IMR-90 (cell line): ENCODE measurements at regions not wholly inside any gene's neighbourhood (a gene's known extent, or its start where the extent isn't known, plus 50 kb on each side); places are given as distances from the start of the nearest gene placed in this dataset.

Experiments
- ATAC-seq: fragments of 200-7000 bp; cut with Tn5 transposase; 2 replicates; pipeline ENCODE4 v1.9.1; 2020; ENCODE audit warnings: low read depth, mild to moderate bottlenecking, moderate library complexity
- BruUV-seq: library from RNA; stranded (reverse); fragments of 400-500 nt; replicated peaks from 2 replicates; lab custom pipeline; 2021; lab: Mats Ljungman, UMichigan
- CTCF ChIA-PET: fragments of 300-600 bp; formaldehyde crosslinking; extraction: SDS; loops from one replicate; lab custom pipeline; 2021; ENCODE audit warnings: antibody characterized with exemption; lab: Yijun Ruan, JAX
- POLR2A ChIA-PET: fragments of 300-600 bp; sonication (Branson Sonifier 250); formaldehyde crosslinking; loops from one replicate; lab custom pipeline; 2022; ENCODE audit warnings: antibody characterized with exemption; ENCODE audit not compliant: unreplicated experiment; lab: Charles Lee
- DNase-seq: peaks from one replicate; pipeline ENCODE4 v3.0.0; 2013
- H2AFZ ChIP-seq: replicated peaks from 2 replicates; pipeline ENCODE3; 2013; ENCODE audit warnings: low read length, mild to moderate bottlenecking; ENCODE audit not compliant: poor library complexity
- H2AK5ac ChIP-seq: 2 replicates; pipeline ENCODE4 v1.6.1; 2013; ENCODE audit warnings: low read depth, low read length, inconsistent platforms
- H2AK9ac ChIP-seq: replicated peaks from 2 replicates; pipeline ENCODE3; 2013; ENCODE audit warnings: mild to moderate bottlenecking, low read depth, low read length, moderate library complexity; ENCODE audit not compliant: poor library complexity
- H2BK120ac ChIP-seq: 2 replicates; pipeline ENCODE4 v1.6.1; 2013; ENCODE audit warnings: low read depth, low read length, inconsistent platforms
- H2BK15ac ChIP-seq: 3 replicates; pipeline ENCODE4 v1.6.1; 2013; ENCODE audit warnings: low read depth, low read length, inconsistent platforms
- H2BK20ac ChIP-seq: 2 replicates; pipeline ENCODE4 v1.6.1; 2013; ENCODE audit warnings: low read depth, mild to moderate bottlenecking, inconsistent platforms, low read length, moderate library complexity
- H2BK5ac ChIP-seq: 2 replicates; pipeline ENCODE4 v1.6.1; 2013; ENCODE audit warnings: mild to moderate bottlenecking, low read depth, low read length, inconsistent platforms; ENCODE audit not compliant: poor library complexity, severe bottlenecking
- H3K14ac ChIP-seq: replicated peaks from 2 replicates; pipeline ENCODE4 v1.6.1; 2013; ENCODE audit warnings: low read depth, low read length, inconsistent platforms
- H3K18ac ChIP-seq: 2 replicates; pipeline ENCODE4 v1.6.1; 2013; ENCODE audit warnings: low read depth, low read length, control low read depth
- H3K23ac ChIP-seq: 2 replicates; pipeline ENCODE4 v1.6.1; 2013; ENCODE audit warnings: low read depth, low read length, inconsistent platforms
- H3K27ac ChIP-seq: 2 replicates; pipeline ENCODE4 v1.5.1; 2013; ENCODE audit warnings: mild to moderate bottlenecking, control low read depth, low read length; ENCODE audit not compliant: insufficient read depth
- H3K27me3 ChIP-seq: 2 replicates; pipeline ENCODE4 v1.6.1; 2013; ENCODE audit warnings: low read length; ENCODE audit not compliant: control insufficient read depth, insufficient read depth
- H3K36me3 ChIP-seq: 2 replicates; pipeline ENCODE4 v1.6.1; 2013; ENCODE audit warnings: low read length, mixed read lengths; ENCODE audit not compliant: control insufficient read depth, insufficient read depth
- H3K4ac ChIP-seq: 2 replicates; pipeline ENCODE4 v1.6.1; 2013; ENCODE audit warnings: low read depth, low read length, inconsistent platforms
- H3K4me1 ChIP-seq: 2 replicates; pipeline ENCODE4 v1.6.1; 2013; ENCODE audit warnings: low read length, mixed read lengths; ENCODE audit not compliant: control insufficient read depth, insufficient read depth
- H3K4me2 ChIP-seq: 2 replicates; pipeline ENCODE4 v1.6.1; 2013; ENCODE audit warnings: low read depth, mild to moderate bottlenecking, control low read depth, low read length, moderate library complexity
- H3K4me3 ChIP-seq: 2 replicates; pipeline ENCODE4 v1.5.1; 2013; ENCODE audit warnings: low read depth, mild to moderate bottlenecking, control low read depth, low read length, moderate library complexity; ENCODE audit not compliant: insufficient read depth
- H3K56ac ChIP-seq: 2 replicates; pipeline ENCODE4 v1.6.1; 2013; ENCODE audit warnings: low read length, inconsistent platforms; ENCODE audit not compliant: insufficient read depth; ENCODE audit errors: extremely low read depth
- H3K79me1 ChIP-seq, 2 experiments: 2 replicates each; pipeline ENCODE4 v1.6.1; 2013; ENCODE audit warnings: low read length in 2 of 2, inconsistent platforms in 1 of 2, low read depth in 1 of 2
- H3K9ac ChIP-seq: 2 replicates; pipeline ENCODE4 v1.6.1; 2013; ENCODE audit warnings: low read depth, low read length, control low read depth
- H3K9me1 ChIP-seq: 2 replicates; pipeline ENCODE4 v1.6.1; 2013; ENCODE audit warnings: low read length, inconsistent platforms; ENCODE audit not compliant: insufficient read depth
- H3K9me3 ChIP-seq: 2 replicates; pipeline ENCODE4 v1.6.1; 2013; ENCODE audit warnings: low read length; ENCODE audit not compliant: control insufficient read depth, insufficient read depth
- H4K20me1 ChIP-seq: 2 replicates; pipeline ENCODE4 v1.6.1; 2013; ENCODE audit warnings: low read length, inconsistent platforms; ENCODE audit not compliant: insufficient read depth
- H4K5ac ChIP-seq: 2 replicates; pipeline ENCODE4 v1.6.1; 2013; ENCODE audit warnings: mild to moderate bottlenecking, low read depth, low read length, control low read depth
- H4K8ac ChIP-seq, 2 experiments: 2 replicates each; pipeline ENCODE4 v1.6.1; 2013; ENCODE audit warnings: low read depth in 2 of 2, low read length in 2 of 2, control low read depth in 1 of 2, inconsistent platforms in 1 of 2
- H4K91ac ChIP-seq: 2 replicates; pipeline ENCODE4 v1.6.1; 2013; ENCODE audit warnings: low read depth, low read length, inconsistent platforms; ENCODE audit not compliant: insufficient read depth
- CEBPB ChIP-seq: IDR thresholded peaks from 2 replicates; pipeline ENCODE4 v1.6.1; 2012; ENCODE audit warnings: low read depth, low read length, improper control_type of control experiment
- FOS ChIP-seq: fragments of 150-350 bp; IDR thresholded peaks from 2 replicates; pipeline ENCODE4 v1.6.1; 2016; ENCODE audit warnings: low read depth, low read length
- MAFK ChIP-seq: IDR thresholded peaks from 2 replicates; pipeline ENCODE4 v1.6.1; 2012; ENCODE audit warnings: low read depth, low read length, improper control_type of control experiment
- MAZ ChIP-seq: IDR thresholded peaks from 2 replicates; pipeline ENCODE4 v1.6.1; 2012; ENCODE audit warnings: low read depth, mild to moderate bottlenecking, low read length, improper control_type of control experiment, moderate library complexity, borderline replicate concordance
- MXI1 ChIP-seq: IDR thresholded peaks from 2 replicates; pipeline ENCODE4 v1.6.1; 2012; ENCODE audit warnings: low read depth, mild to moderate bottlenecking, low read length, moderate library complexity, borderline replicate concordance
- NFE2L2 ChIP-seq: fragments of 150-350 bp; IDR thresholded peaks from 2 replicates; pipeline ENCODE4 v1.6.1; 2016; ENCODE audit warnings: low read depth, mild to moderate bottlenecking, low read length
- POLR2A ChIP-seq: IDR thresholded peaks from 2 replicates; pipeline ENCODE4 v1.6.1; 2012; ENCODE audit warnings: mild to moderate bottlenecking, low read depth, low read length
- RAD21 ChIP-seq: IDR thresholded peaks from 2 replicates; pipeline ENCODE4 v1.6.1; 2012; ENCODE audit warnings: low read length, improper control_type of control experiment
- SMC3 ChIP-seq: fragments of 150-350 bp; IDR thresholded peaks from 2 replicates; pipeline ENCODE4 v1.6.1; 2016; ENCODE audit warnings: low read depth, mild to moderate bottlenecking, antibody characterized with exemption, low read length, moderate library complexity
- WGBS, 2 experiments: methylation state at CpG; one replicate each; pipeline versions ENCODE4 v1.1.5 to v1.1.7; 2013; ENCODE audit warnings: missing lambda C conversion rate in 2 of 2; ENCODE audit not compliant: insufficient read length in 1 of 2; ENCODE audit errors: extremely low coverage in 2 of 2; 5-methylcytosine and 5-hydroxymethylcytosine counted together
- dilution Hi-C: fragments of 300-500 bp; cut with HindIII; formaldehyde crosslinking; loops from one replicate; pipeline ENCODE4 v1.14.3; 2018; ENCODE audit warnings: low sequenced_read_pairs; ENCODE audit not compliant: unreplicated experiment
- in situ Hi-C: fragments of 300-500 bp; cut with MboI; formaldehyde crosslinking; loops from 3 replicates; pipeline ENCODE4 v1.14.3; 2019; ENCODE audit warnings: low sequenced_read_pairs, inconsistent platforms, mixed read lengths
- intact Hi-C: fragments of 100-400 bp; cut with micrococcal nuclease; formaldehyde crosslinking; loops from 2 replicates; pipeline ENCODE4 v1.10.0; 2022
- TF ChIP-seq, protein P1 (sequence below): fragments of 150-350 bp; IDR thresholded peaks from 2 replicates; pipeline ENCODE4 v1.6.1; 2017; ENCODE audit warnings: mild to moderate bottlenecking, antibody characterized with exemption, low read length, low read depth
- TF ChIP-seq, protein P2 (sequence below): fragments of 150-350 bp; IDR thresholded peaks from 2 replicates; pipeline ENCODE4 v1.6.1; 2016; ENCODE audit warnings: low read depth, mild to moderate bottlenecking, low read length, moderate library complexity, borderline replicate concordance
- TF ChIP-seq, protein P3 (sequence below): conservative IDR thresholded peaks from 2 replicates; pipeline ENCODE4 v1.5.1; 2012; ENCODE audit warnings: mild to moderate bottlenecking, low read depth, low read length, improper control_type of control experiment

DNA sequence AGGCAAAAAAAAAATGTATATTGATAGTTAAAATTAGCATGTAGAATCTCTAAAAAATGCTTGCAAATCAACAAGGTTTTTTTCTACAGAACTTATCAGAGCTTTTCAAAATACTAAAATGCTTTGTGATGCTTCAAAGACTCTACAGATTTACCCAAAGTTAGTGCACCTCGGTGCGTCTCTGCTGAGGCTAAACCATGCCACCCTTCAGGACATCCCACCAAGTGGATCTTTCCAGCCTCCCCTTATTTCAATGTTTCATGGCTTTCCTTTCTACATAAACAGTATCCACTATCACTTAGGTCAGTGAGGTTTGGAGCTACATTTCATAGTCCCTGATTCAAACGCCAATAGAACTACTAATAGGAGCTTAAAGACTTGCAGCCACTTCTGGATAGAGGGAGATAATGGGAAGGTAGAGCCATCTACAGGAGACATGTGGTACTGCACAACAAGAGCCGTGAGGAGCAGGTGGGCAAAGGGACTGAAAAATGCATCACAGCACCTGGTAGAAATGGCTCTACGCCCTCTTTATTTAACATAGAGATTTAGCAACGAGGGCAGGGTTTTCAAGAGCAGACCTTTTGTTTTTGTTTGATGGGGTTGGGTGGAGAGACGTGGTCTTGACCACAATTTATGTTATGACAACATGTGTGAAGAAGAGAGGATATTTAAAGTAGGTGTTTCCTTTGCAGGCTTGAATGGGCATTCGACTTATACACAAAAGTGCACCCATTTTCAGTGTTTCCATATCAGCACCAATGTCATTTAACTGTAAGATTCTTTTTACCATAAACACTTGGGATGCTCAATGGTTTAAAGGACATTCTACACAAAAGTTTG is 56.1 kb upstream of the SLC35G4 start (continued):
- no peak for TF ChIP-seq MAZ

DNA sequence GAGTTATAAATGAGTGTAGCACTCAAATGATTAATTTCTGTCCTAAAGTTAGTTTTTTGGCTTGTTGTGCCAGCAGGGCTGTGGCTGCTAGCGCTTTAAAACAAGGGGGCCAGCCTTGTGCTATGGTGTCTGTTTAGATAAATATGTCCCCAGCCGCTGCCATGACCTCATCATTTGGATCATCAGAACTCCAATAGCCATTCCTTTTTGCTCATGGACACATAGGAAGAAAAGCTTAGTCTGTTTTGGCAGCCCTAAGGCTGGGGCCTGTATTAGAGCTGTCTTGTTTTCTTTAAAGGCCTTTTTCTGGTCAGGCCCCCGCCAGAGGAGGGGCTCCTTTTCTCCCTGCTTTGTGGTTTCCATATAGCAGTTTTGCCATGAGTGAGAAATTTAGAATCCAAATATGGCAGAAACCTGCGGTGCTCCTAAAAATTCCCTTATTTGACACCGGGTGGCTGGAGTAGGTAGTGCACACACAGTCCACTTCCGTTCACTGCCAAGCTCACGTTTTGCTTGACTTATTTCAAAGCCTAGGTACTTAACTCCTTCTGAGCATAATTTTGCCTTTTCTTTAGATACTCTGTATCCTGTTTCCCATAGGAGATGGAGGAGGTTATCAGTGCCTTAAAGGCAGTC is 60.4 kb upstream of the SLC35G4 start:
- no TSS peak for BruUV-seq
- CTCF ChIA-PET = no interaction called here
- no peak overlapping the region for H4K5ac ChIP-seq
- H3K27me3 ChIP-seq = peaks cover 6% of the 10 kb centered on the region
- dilution Hi-C loops = no loop called here
- intact Hi-C loops = no loop called here
- no peaks in the 10 kb centered on the region for H4K20me1 ChIP-seq
- H4K91ac ChIP-seq = no peak overlapping the region
- POLR2A ChIA-PET = no interaction called here
- no peak overlapping the region for H3K14ac ChIP-seq
- no peak overlapping the region for H2AFZ ChIP-seq
- no peak overlapping the region for H2AK9ac ChIP-seq
- 82% methylated on average over 4 of the region's 7 CpGs; no CpG with 5 or more reads in 1 of the 2 experiments for WGBS, 2 experiments
- no peak for ATAC-seq
- H2BK5ac ChIP-seq = no peak overlapping the region
- no peak overlapping the region for H3K27ac ChIP-seq
- no peaks in the 10 kb centered on the region for H3K36me3 ChIP-seq
- H3K56ac ChIP-seq = no peak overlapping the region
- no peak overlapping the region for H2BK15ac ChIP-seq
- no peaks in the 10 kb centered on the region for H3K79me1 ChIP-seq
- H2BK120ac ChIP-seq = no peak overlapping the region
- in situ Hi-C loops = no loop called here
- H3K4me1 ChIP-seq = no peaks in the 10 kb centered on the region
- no peak overlapping the region for H2BK20ac ChIP-seq
- no peak overlapping the region for H3K9ac ChIP-seq
- H3K4me2 ChIP-seq = no peak overlapping the region
- DNase-seq = no peak
- H3K9me1 ChIP-seq = no peaks in the 10 kb centered on the region
- no peak overlapping the region for H3K23ac ChIP-seq
- peaks cover 8% of the 10 kb centered on the region for H3K9me3 ChIP-seq
- no peak overlapping the region for H2AK5ac ChIP-seq
- H3K18ac ChIP-seq = no peak overlapping the region
- no peak overlapping the region for H3K4me3 ChIP-seq
- H4K8ac ChIP-seq = no peak overlapping the region
- H3K4ac ChIP-seq = no peak overlapping the region
- no peak for TF ChIP-seq CEBPB
- TF ChIP-seq POLR2A = no peak
- TF ChIP-seq, protein P1, sequence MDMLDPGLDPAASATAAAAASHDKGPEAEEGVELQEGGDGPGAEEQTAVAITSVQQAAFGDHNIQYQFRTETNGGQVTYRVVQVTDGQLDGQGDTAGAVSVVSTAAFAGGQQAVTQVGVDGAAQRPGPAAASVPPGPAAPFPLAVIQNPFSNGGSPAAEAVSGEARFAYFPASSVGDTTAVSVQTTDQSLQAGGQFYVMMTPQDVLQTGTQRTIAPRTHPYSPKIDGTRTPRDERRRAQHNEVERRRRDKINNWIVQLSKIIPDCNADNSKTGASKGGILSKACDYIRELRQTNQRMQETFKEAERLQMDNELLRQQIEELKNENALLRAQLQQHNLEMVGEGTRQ = no peak
- TF ChIP-seq NFE2L2 = no peak
- no peak for TF ChIP-seq MXI1
- no peak for TF ChIP-seq RAD21
- no peak for TF ChIP-seq FOS
- TF ChIP-seq, protein P2, sequence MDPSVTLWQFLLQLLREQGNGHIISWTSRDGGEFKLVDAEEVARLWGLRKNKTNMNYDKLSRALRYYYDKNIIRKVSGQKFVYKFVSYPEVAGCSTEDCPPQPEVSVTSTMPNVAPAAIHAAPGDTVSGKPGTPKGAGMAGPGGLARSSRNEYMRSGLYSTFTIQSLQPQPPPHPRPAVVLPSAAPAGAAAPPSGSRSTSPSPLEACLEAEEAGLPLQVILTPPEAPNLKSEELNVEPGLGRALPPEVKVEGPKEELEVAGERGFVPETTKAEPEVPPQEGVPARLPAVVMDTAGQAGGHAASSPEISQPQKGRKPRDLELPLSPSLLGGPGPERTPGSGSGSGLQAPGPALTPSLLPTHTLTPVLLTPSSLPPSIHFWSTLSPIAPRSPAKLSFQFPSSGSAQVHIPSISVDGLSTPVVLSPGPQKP = no peak
- no peak for TF ChIP-seq SMC3
- TF ChIP-seq MAFK = no peak
- TF ChIP-seq, protein P3, sequence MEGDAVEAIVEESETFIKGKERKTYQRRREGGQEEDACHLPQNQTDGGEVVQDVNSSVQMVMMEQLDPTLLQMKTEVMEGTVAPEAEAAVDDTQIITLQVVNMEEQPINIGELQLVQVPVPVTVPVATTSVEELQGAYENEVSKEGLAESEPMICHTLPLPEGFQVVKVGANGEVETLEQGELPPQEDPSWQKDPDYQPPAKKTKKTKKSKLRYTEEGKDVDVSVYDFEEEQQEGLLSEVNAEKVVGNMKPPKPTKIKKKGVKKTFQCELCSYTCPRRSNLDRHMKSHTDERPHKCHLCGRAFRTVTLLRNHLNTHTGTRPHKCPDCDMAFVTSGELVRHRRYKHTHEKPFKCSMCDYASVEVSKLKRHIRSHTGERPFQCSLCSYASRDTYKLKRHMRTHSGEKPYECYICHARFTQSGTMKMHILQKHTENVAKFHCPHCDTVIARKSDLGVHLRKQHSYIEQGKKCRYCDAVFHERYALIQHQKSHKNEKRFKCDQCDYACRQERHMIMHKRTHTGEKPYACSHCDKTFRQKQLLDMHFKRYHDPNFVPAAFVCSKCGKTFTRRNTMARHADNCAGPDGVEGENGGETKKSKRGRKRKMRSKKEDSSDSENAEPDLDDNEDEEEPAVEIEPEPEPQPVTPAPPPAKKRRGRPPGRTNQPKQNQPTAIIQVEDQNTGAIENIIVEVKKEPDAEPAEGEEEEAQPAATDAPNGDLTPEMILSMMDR = no peak
- no peak for TF ChIP-seq MAZ
